GM19025 (cell line): ENCODE measurements at regions not wholly inside any gene's neighbourhood (a gene's known extent, or its start where the extent isn't known, plus 50 kb on each side); places are given as distances from the start of the nearest gene placed in this dataset.
"Not testable (repeated sequence)": the region's sequence is repeated elsewhere in the genome, so short reads cannot be mapped to it uniquely, and the experiment has no call there.

ENCODE experiments used
- ATAC-seq: cut with Tn5 transposase; IDR thresholded peaks from one replicate; pipeline ENCODE4 v1.9.1; 2021; ENCODE audit warnings: mild to moderate bottlenecking, low read depth, moderate library complexity; ENCODE audit not compliant: unreplicated experiment

DNA sequence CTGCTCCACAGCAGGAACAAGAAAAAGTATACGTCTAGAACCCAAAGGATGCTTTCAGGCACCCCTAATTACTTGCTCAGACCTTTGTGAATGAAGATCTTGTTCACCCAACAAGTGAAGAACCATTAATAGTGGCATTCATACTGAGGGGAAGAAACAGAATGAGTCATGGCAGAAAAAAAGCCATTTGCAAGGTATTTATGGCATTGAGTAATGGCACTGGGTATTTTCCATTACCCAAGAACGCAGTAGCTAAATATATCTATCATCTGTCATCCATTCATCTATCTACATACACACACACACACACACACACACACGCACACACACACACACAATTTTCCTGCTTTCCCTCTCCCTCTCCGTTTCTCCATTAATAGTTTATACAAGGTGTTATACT lies 56.4 kb upstream of the XIRP2 start:
- no peak for ATAC-seq

GRCh38 chr2:166825914-166826313 lies 62.4 kb upstream of the XIRP2 start:
- ATAC-seq, result no peak

GRCh38 chr2:166814335-166814734 lies 73.9 kb upstream of the XIRP2 start:
- ATAC-seq, result no peak

- ATAC-seq, result no peak
Measured at GRCh38 chr2:166812166-166812891, 76.0 kb upstream of the XIRP2 start.

GRCh38 chr2:166805753-166806152 lies 82.5 kb upstream of the XIRP2 start:
- no peak for ATAC-seq

DNA sequence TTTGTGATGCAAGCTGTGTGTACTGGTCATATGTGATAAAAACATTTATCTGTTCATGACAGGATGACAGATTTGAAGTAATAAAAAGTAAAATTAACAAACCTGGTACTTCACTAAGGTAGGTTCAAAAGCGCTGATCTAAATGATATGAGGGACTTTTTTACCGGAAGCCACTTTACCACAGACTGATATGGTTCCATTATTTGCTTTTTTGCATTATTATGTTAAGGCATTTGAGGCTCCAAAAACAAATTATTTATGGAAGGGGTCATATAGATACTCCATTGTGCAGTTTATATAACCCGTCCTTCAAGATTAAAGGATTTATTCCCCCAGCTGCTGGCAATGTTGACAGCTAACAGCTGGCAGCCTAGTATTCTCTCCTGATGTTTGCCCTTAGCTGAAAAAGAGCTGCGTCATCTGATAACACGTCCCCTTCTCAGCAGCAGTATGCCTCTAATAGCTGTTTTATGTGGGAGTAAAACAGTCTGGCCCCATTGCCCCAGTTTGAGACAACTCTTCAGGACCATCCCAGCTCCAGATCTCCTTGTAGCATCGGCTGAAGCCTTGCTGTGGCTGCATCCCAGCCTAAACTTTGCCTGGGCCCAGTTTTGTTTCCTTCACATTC lies 84.8 kb upstream of the XIRP2 start:
- no peak for ATAC-seq

DNA sequence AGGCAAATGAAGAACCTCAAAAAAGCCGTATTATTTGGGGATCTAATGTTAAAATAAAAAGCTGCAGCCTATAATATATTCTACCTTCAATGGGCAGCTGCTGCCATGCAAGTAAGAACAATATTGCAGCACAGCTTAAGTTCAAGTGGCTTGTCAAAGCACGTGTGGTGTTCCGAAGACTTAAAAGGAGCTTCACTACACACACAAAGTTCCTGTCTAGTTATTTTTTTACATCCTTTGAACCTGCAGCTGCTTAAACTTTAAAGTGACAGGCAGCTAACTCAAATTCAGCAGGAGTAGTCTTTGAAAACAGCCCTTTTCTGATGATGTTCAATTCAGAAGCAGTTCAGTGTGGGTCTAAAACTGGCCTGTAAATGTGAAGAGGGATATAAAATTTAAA lies 85.8 kb upstream of the XIRP2 start:
- ATAC-seq, result no peak

DNA sequence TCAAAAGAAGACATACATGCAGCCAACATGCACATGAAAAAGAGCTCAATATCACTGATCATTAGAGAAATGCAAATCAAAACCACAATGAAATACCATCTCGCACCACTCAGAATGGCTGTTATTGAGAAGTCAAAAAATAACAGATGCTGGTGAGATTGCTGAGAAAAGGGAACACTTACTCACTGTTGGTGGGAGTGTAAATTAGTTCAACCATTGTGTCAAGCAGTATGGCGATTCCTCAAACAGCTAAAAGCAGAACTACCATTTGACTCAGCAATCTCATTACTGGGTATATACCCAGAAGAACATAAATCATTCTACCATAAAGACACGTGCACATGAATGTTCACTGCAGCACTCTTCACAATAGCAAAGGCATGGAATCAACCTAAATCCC lies 95.5 kb upstream of the XIRP2 start:
- no peak for ATAC-seq

GRCh38 chr2:166786707-166787106 lies 101.6 kb upstream of the XIRP2 start:
- ATAC-seq, result no peak

- no peak for ATAC-seq
Measured at GRCh38 chr2:166784296-166784946, 103.9 kb upstream of the XIRP2 start.

DNA sequence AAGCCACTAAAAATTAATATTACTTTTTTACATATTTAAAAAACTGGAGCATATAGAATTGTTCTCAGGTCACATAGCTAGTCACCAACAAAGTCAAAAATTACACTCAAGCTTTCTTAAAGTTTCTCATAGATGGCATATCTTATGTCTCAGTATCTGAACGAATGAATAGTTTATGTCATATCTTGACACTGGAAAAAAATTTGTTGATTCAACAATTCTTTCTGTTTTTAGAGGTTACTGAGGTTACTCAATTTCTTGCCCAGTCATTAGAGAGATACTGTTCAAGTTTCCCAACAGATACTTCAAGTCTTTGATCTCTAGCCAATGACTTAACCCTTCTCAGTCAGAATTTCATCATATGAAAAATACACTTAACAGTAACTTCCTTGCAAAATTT lies 113.1 kb upstream of the XIRP2 start:
- ATAC-seq, result no peak

- ATAC-seq, result no peak
Measured at GRCh38 chr2:166773308-166773949, 114.9 kb upstream of the XIRP2 start.

GRCh38 chr2:166768393-166769123 lies 119.7 kb upstream of the XIRP2 start:
- no peak for ATAC-seq

DNA sequence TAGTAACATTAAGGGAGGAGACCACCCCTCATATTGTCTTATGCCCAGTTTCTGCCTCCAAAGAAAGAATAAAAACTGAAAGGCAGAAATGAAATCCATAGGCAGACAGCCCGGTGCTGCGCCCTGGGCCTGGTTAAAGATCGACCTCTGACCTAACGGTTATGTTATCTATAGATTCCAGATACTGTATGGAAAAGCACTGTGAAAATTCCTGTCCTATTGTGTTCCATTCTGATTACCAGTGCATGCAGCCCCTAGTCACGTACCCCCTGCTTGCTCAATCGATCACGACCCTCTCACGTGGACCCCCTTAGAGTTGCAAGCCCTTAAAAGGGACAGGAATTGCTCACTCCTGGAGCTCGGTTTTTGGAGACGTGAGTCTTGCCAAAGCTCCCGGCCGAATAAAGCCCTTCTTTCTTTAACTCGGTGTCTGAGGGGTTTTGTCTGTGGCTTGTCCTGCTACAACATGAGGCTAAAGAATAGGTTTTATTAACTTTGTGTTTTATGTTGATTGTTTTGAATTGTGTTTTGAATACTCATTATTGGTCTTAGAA lies 121.4 kb upstream of the XIRP2 start:
- ATAC-seq, result not testable (repeated sequence)

DNA sequence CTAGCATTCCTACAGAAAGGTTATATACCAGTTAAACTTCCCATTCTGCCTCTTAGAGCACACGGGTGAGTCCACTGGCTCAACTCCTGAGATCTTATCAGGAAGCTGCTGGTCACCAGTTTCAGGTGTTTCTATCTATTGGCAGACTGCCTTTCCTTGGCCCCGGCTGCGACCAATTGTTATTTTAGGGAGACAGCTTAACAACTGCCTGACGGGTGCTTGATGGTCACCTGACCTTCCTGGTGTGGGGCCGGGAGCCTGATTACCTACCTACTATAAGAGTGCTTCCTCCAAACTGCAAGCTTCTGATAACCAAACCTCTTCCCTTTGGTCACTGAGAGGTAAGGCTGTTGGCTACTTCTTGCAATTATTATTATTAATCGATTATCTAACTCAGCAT lies 122.1 kb upstream of the XIRP2 start:
- no peak for ATAC-seq

- ATAC-seq, result no peak
Measured at GRCh38 chr2:166765141-166765540, 123.1 kb upstream of the XIRP2 start.

GRCh38 chr2:166764702-166765101 lies 123.6 kb upstream of the XIRP2 start:
- ATAC-seq, result no peak

DNA sequence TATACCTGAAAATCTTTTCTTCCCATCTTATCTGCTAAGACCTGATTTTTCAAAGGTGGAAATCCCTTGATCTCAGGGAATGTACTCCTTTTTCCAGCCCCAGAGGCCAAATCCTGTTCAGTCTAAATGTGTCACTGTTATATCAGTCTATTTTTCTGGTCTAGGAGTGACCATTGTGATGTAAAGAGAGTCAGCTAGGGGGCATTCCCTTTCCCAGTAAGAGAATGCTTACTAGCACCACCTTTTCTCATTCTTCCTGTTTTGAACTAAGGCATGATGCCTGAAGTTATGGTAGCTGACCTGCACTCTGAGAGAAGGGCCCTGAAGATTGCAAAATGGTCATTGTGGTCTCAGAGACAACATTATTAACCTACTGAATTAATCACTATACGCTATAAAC lies 124.1 kb upstream of the XIRP2 start:
- no peak for ATAC-seq

- no peak for ATAC-seq
Measured at GRCh38 chr2:166762746-166763145, 125.5 kb upstream of the XIRP2 start.

GRCh38 chr2:166758956-166759355 lies 129.3 kb upstream of the XIRP2 start:
- ATAC-seq, result no peak
